HCT116 (cell line): ENCODE measurements at regions not wholly inside any gene's neighbourhood (a gene's known extent, or its start where the extent isn't known, plus 50 kb on each side); places are given as distances from the start of the nearest gene placed in this dataset.

ENCODE experiments used
- ATAC-seq: fragments of 200-7000 bp; cut with Tn5 transposase; 2 replicates; pipeline ENCODE4 v1.9.1; 2020; ENCODE audit warnings: mild to moderate bottlenecking, moderate library complexity
- BruUV-seq: library from RNA; stranded (reverse); fragments of 400-500 nt; replicated peaks from 2 replicates; lab custom pipeline; 2021; lab: Mats Ljungman, UMichigan
- CTCF ChIA-PET: fragments of 300-600 bp; sonication (Branson Sonifier 250); formaldehyde crosslinking; loops from one replicate; lab custom pipeline; 2021; ENCODE audit warnings: antibody characterized with exemption; lab: Charles Lee
- POLR2A ChIA-PET: fragments of 300-600, 350-600 bp; sonication (Branson Sonifier 250); formaldehyde crosslinking; loops from one replicate; lab custom pipeline; 2021; ENCODE audit warnings: antibody characterized with exemption; lab: Charles Lee
- RAD21 ChIA-PET, 2 experiments: fragments of 300-600 bp; sonication (Branson Sonifier 250); formaldehyde crosslinking; loops; one replicate each; lab custom pipeline; 2023; ENCODE audit warnings: low total read pairs in 2 of 2; ENCODE audit not compliant: uncharacterized antibody in 2 of 2, unreplicated experiment in 2 of 2, low non-redundant PET in 1 of 2; lab: Charles Lee
- DNase-seq: peaks from one replicate; pipeline ENCODE4 v3.0.0-alpha.2; 2010; ENCODE audit warnings: low read depth, low spot score
- H2AFZ ChIP-seq: fragments of 200-600 bp; shearing (Covaris generic), sonication (generic); 2 replicates; pipeline ENCODE4 v1.6.1; 2017; ENCODE audit warnings: low read depth, mixed run types, mixed read lengths, antibody characterized with exemption, low read length; ENCODE audit not compliant: poor library complexity, severe bottlenecking
- H3K27ac ChIP-seq: 2 replicates; pipeline ENCODE4 v1.5.1; 2012; ENCODE audit warnings: low read depth, low read length
- H3K27me3 ChIP-seq: fragments of 200-600 bp; sonication (generic); 2 replicates; pipeline ENCODE4 v1.6.1; 2016; ENCODE audit warnings: mixed run types, low read length, mixed read lengths; ENCODE audit not compliant: insufficient read depth
- H3K36me3 ChIP-seq, 2 experiments: fragments of 200-500 bp in 1 of 2; fragments of 200-600 bp in 1 of 2; sonication (Bioruptor generic) in 1 of 2; sonication (generic) in 1 of 2; 2 replicates each; pipeline versions ENCODE4 v1.5.1 to v1.6.1; 2014 to 2016; ENCODE audit warnings: low read length in 2 of 2, inconsistent platforms in 1 of 2, mixed read lengths in 1 of 2, mixed run types in 1 of 2; ENCODE audit not compliant: insufficient read depth in 2 of 2, control insufficient read depth in 1 of 2
- H3K4me1 ChIP-seq, 2 experiments: fragments of 200-600 bp in 1 of 2; sonication (generic) in 1 of 2; 2 replicates each; pipeline versions ENCODE4 v1.5.1 to v1.6.1; 2012 to 2017; ENCODE audit warnings: low read length in 2 of 2, inconsistent platforms in 1 of 2, mild to moderate bottlenecking in 1 of 2, mixed read lengths in 1 of 2, mixed run types in 1 of 2, moderate library complexity in 1 of 2; ENCODE audit not compliant: insufficient read depth in 2 of 2, control insufficient read depth in 1 of 2
- H3K4me2 ChIP-seq: fragments of 200-600 bp; sonication (generic); 2 replicates; pipeline ENCODE4 v1.6.1; 2017; ENCODE audit warnings: mixed run types, low read length, mixed read lengths
- H3K4me3 ChIP-seq, 2 experiments: fragments of 200-600 bp in 1 of 2; sonication (generic) in 1 of 2; replicated peaks in 1 of 2; 2 replicates each; pipeline ENCODE4 v1.5.1; 2011 to 2016; ENCODE audit warnings: low read length in 2 of 2, control low read depth in 1 of 2, low read depth in 1 of 2, mild to moderate bottlenecking in 1 of 2, mixed read lengths in 1 of 2, mixed run types in 1 of 2
- H3K79me2 ChIP-seq: fragments of 200-600 bp; sonication (generic); 2 replicates; pipeline ENCODE4 v1.6.1; 2017; ENCODE audit warnings: mild to moderate bottlenecking, mixed run types, low read length, moderate library complexity, mixed read lengths; ENCODE audit not compliant: insufficient read depth
- H3K9ac ChIP-seq: fragments of 200-600 bp; sonication (generic); 2 replicates; pipeline ENCODE4 v1.6.1; 2016; ENCODE audit warnings: low read length, mixed read lengths
- H3K9me2 ChIP-seq: fragments of 200-600 bp; sonication (generic), shearing (Covaris generic); 2 replicates; pipeline ENCODE4 v1.6.1; 2017; ENCODE audit warnings: mixed run types, mild to moderate bottlenecking, moderate library complexity; ENCODE audit not compliant: insufficient read depth
- H3K9me3 ChIP-seq, 2 experiments: fragments of 200-500 bp in 1 of 2; fragments of 200-600 bp in 1 of 2; sonication (Bioruptor generic) in 1 of 2; sonication (generic) in 1 of 2; 2 replicates each; pipeline ENCODE4 v1.6.1; 2014 to 2017; ENCODE audit warnings: low read length in 2 of 2, mixed read lengths in 2 of 2, inconsistent platforms in 1 of 2, low read depth in 1 of 2, mild to moderate bottlenecking in 1 of 2, mixed run types in 1 of 2, moderate library complexity in 1 of 2; ENCODE audit not compliant: control insufficient read depth in 1 of 2, insufficient read depth in 1 of 2
- H4K20me1 ChIP-seq: fragments of 200-600 bp; sonication (generic), shearing (Covaris generic); 2 replicates; pipeline ENCODE4 v1.6.1; 2017; ENCODE audit warnings: mixed run types, mild to moderate bottlenecking, moderate library complexity; ENCODE audit not compliant: insufficient read depth
- ATF3 ChIP-seq: IDR thresholded peaks from 2 replicates; pipeline ENCODE4 v1.6.1; 2012
- CEBPB ChIP-seq: IDR thresholded peaks from 2 replicates; pipeline ENCODE4 v1.6.1; 2012; ENCODE audit warnings: low read depth
- CTCF ChIP-seq, 3 experiments: fragments of 200-600 bp in 1 of 3; sonication (generic) in 1 of 3; IDR thresholded peaks in 2 of 3; conservative IDR thresholded peaks in 1 of 3; 2 replicates each; pipeline ENCODE4 v1.5.1; 2012 to 2017; ENCODE audit warnings: low read depth in 2 of 3, low read length in 2 of 3, antibody characterized with exemption in 1 of 3, borderline replicate concordance in 1 of 3, control low read depth in 1 of 3, mild to moderate bottlenecking in 1 of 3, mixed read lengths in 1 of 3, mixed run types in 1 of 3, moderate library complexity in 1 of 3; ENCODE audit not compliant: insufficient read depth in 1 of 3
- EZH2 ChIP-seq: fragments of 200-600 bp; sonication (generic); IDR thresholded peaks from 2 replicates; pipeline ENCODE4 v1.6.1; 2017; ENCODE audit warnings: antibody characterized with exemption, mixed run types
- EZH2phosphoT487 ChIP-seq: fragments of 200-600 bp; IDR thresholded peaks from 2 replicates; pipeline ENCODE4 v1.6.1; 2018; ENCODE audit warnings: antibody characterized with exemption, borderline replicate concordance
- MAX ChIP-seq: IDR thresholded peaks from 2 replicates; pipeline ENCODE4 v1.6.1; 2012
- POLR2AphosphoS5 ChIP-seq: IDR thresholded peaks from 2 replicates; pipeline ENCODE4 v1.6.1; 2011; ENCODE audit warnings: mild to moderate bottlenecking, low read depth, low read length, moderate library complexity
- SIN3A ChIP-seq: IDR thresholded peaks from 2 replicates; pipeline ENCODE4 v1.6.1; 2012; ENCODE audit warnings: low read depth
- SRF ChIP-seq: IDR thresholded peaks from 2 replicates; pipeline ENCODE4 v1.6.1; 2012; ENCODE audit warnings: low read depth
- ZBTB33 ChIP-seq: IDR thresholded peaks from 2 replicates; pipeline ENCODE4 v1.6.1; 2011; ENCODE audit warnings: mild to moderate bottlenecking, low read length, moderate library complexity; ENCODE audit not compliant: insufficient replicate concordance; ENCODE audit errors: extremely low read depth
- ZFX ChIP-seq: fragments of 450-650 bp; IDR thresholded peaks from 2 replicates; pipeline ENCODE4 v1.6.1; 2017
- ZNF274 ChIP-seq: fragments of 200-500 bp; sonication (Bioruptor generic); IDR thresholded peaks from 2 replicates; pipeline ENCODE4 v1.6.1; 2014; ENCODE audit warnings: mild to moderate bottlenecking, low read depth, low read length, inconsistent platforms
- intact Hi-C: fragments of 100-400 bp; cut with micrococcal nuclease; formaldehyde crosslinking; loops from 2 replicates; pipeline ENCODE4 v1.10.0; 2022
- TF ChIP-seq, protein P1 (sequence below): IDR thresholded peaks from 2 replicates; pipeline ENCODE4 v1.6.1; 2012; ENCODE audit warnings: low read depth

- TF ChIP-seq MAX (no peak), POLR2AphosphoS5 (no peak), ATF3 (no peak), CTCF (IDR thresholded peaks at IDR 0.05 in 2 of 3, conservative IDR thresholded peaks at IDR 0.05 in 1 of 3; ENCODE audit: borderline replicate concordance in 1 of 3, insufficient read depth in 1 of 3, low read depth in 2 of 3, low read length in 2 of 3) (no peak), SRF (no peak), ZBTB33 (no peak), EZH2phosphoT487 (no peak), ZNF274 (no peak), SIN3A (no peak), CEBPB (no peak), EZH2 (no peak), ZFX (no peak)
- TF ChIP-seq, protein P1, sequence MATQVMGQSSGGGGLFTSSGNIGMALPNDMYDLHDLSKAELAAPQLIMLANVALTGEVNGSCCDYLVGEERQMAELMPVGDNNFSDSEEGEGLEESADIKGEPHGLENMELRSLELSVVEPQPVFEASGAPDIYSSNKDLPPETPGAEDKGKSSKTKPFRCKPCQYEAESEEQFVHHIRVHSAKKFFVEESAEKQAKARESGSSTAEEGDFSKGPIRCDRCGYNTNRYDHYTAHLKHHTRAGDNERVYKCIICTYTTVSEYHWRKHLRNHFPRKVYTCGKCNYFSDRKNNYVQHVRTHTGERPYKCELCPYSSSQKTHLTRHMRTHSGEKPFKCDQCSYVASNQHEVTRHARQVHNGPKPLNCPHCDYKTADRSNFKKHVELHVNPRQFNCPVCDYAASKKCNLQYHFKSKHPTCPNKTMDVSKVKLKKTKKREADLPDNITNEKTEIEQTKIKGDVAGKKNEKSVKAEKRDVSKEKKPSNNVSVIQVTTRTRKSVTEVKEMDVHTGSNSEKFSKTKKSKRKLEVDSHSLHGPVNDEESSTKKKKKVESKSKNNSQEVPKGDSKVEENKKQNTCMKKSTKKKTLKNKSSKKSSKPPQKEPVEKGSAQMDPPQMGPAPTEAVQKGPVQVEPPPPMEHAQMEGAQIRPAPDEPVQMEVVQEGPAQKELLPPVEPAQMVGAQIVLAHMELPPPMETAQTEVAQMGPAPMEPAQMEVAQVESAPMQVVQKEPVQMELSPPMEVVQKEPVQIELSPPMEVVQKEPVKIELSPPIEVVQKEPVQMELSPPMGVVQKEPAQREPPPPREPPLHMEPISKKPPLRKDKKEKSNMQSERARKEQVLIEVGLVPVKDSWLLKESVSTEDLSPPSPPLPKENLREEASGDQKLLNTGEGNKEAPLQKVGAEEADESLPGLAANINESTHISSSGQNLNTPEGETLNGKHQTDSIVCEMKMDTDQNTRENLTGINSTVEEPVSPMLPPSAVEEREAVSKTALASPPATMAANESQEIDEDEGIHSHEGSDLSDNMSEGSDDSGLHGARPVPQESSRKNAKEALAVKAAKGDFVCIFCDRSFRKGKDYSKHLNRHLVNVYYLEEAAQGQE, result no peak
- RAD21 ChIA-PET, result no interaction called here
- H3K9me3 ChIP-seq, result no peaks in the 10 kb centered on the region
- H3K4me3 ChIP-seq, result no peak overlapping the region
- ATAC-seq (no peak), DNase-seq (no peak)
- H3K36me3 ChIP-seq, result no peaks in the 10 kb centered on the region
- H3K9me2 ChIP-seq, result no peaks in the 10 kb centered on the region
- POLR2A ChIA-PET, result no interaction called here
- intact Hi-C loops, result no loop called here
- no peaks in the 10 kb centered on the region for H3K4me1 ChIP-seq
- no peaks in the 10 kb centered on the region for H3K27me3 ChIP-seq
- H3K79me2 ChIP-seq, result no peaks in the 10 kb centered on the region
- no peak overlapping the region for H3K9ac ChIP-seq
- no TSS peak for BruUV-seq
- H4K20me1 ChIP-seq, result no peaks in the 10 kb centered on the region
- CTCF ChIA-PET, result no interaction called here
- H3K4me2 ChIP-seq, result no peak overlapping the region
- no peak overlapping the region for H2AFZ ChIP-seq
- H3K27ac ChIP-seq, result no peak overlapping the region
These were observed 65.2 kb upstream of the RAPH1 start for GRCh38 chr2:203600286-203600685.
